Hepatocyte (in vitro differentiated cells): ENCODE measurements at regions not wholly inside any gene's neighbourhood (a gene's known extent, or its start where the extent isn't known, plus 50 kb on each side); places are given as distances from the start of the nearest gene placed in this dataset.

Source experiments
- EZH2 ChIP-seq: fragments of 200-600 bp; sonication (generic); IDR thresholded peaks from 2 replicates; pipeline ENCODE4 v1.6.1; 2016; ENCODE audit warnings: antibody characterized with exemption, mild to moderate bottlenecking, borderline replicate concordance
- EZH2phosphoT487 ChIP-seq: fragments of 200-600 bp; sonication (generic); IDR thresholded peaks from one replicate; pipeline ENCODE4 v1.6.1; 2018; ENCODE audit warnings: antibody characterized with exemption, mild to moderate bottlenecking, low read depth, moderate library complexity; ENCODE audit not compliant: unreplicated experiment, severe bottlenecking
- TF ChIP-seq, protein P1 (sequence below): fragments of 200-600 bp; sonication (generic); IDR thresholded peaks from 2 replicates; pipeline ENCODE4 v1.5.1; 2016; ENCODE audit warnings: antibody characterized with exemption, mild to moderate bottlenecking; ENCODE audit not compliant: poor library complexity

DNA sequence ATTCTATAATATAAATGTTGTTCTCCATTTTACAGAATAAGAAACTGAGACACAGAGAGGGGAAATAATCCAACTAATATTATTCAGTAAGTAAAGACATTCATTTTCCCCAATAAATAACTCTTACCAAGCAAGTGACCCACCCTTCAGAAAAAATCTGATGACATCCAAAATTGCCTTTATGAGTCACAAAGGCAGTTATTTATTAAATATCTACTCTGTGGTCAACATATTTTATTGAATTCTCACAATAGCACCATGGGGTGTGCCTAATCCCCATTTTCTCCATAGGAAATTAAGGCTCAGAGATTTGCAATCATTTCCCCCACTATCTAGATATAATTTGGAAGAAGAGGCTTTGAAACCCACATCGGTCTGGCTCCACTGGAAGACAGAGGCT, 161.5 kb upstream of the ISX start:
- TF ChIP-seq, protein P1, sequence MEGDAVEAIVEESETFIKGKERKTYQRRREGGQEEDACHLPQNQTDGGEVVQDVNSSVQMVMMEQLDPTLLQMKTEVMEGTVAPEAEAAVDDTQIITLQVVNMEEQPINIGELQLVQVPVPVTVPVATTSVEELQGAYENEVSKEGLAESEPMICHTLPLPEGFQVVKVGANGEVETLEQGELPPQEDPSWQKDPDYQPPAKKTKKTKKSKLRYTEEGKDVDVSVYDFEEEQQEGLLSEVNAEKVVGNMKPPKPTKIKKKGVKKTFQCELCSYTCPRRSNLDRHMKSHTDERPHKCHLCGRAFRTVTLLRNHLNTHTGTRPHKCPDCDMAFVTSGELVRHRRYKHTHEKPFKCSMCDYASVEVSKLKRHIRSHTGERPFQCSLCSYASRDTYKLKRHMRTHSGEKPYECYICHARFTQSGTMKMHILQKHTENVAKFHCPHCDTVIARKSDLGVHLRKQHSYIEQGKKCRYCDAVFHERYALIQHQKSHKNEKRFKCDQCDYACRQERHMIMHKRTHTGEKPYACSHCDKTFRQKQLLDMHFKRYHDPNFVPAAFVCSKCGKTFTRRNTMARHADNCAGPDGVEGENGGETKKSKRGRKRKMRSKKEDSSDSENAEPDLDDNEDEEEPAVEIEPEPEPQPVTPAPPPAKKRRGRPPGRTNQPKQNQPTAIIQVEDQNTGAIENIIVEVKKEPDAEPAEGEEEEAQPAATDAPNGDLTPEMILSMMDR: no peak
- TF ChIP-seq EZH2phosphoT487 (no peak), EZH2 (no peak)
